ENCODE measurements at regions not wholly inside any gene's neighbourhood (a gene's known extent, or its start where the extent isn't known, plus 50 kb on each side); places are given as distances from the start of the nearest gene placed in this dataset.
"Not testable (repeated sequence)": the region's sequence is repeated elsewhere in the genome, so short reads cannot be mapped to it uniquely, and the experiment has no call there.

GRCh38 chr5:102114525-102115069 is 181.5 kb downstream of the SLCO4C1 start:
- intact Hi-C loops (cut with DNase I) = no loop called here
- Histone ChIP-seq H3K4me3 (no peak overlapping the region), H3K27me3 (no peaks in the 10 kb centered on the region), H3K36me3 (no peaks in the 10 kb centered on the region), H3K27ac (no peak overlapping the region), H3K4me1 (ENCODE audit: insufficient read depth) (no peaks in the 10 kb centered on the region), H3K9me3 (no peaks in the 10 kb centered on the region)
- 72 to 83% (median 77%) methylated on average over 9 of the region's 9 CpGs for WGBS, 3 donors
- DNase-seq = no peak
- TF ChIP-seq EP300 (IDR thresholded peaks at IDR 0.05) = no peak
- TF ChIP-seq CTCF (IDR thresholded peaks at IDR 0.05) = no peak
- no peak for TF ChIP-seq POLR2A (IDR thresholded peaks at IDR 0.05)

DNA sequence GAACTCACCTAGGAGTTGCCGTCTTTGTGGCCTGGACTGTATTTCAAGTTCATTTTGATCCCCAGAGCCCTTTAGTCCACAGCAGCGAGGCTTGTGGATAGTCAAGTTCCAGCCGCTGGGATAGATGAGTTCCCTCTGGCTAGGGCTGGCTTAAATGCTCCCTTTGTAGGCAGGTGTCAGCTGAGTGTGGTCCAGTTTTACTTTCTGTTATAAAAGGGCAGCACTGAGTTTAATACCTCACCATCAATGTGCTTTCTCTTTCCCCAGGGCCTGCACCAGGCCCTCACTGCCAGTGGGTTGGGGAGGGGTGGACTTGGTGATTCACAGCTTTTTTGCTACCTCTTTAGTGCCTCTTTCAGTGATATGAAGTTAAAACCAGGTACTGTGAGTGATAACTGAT is 188.2 kb downstream of the SLCO4C1 start:
- H3K27ac ChIP-seq = no peak overlapping the region
- WGBS, 3 donors = 80 to 94% (median 85%) methylated on average over 3 of the region's 3 CpGs
- H3K36me3 ChIP-seq = no peaks in the 10 kb centered on the region
- intact Hi-C loops (cut with DNase I) = no loop called here
- TF ChIP-seq CTCF (IDR thresholded peaks at IDR 0.05) (no peak), EP300 (IDR thresholded peaks at IDR 0.05) (no peak), POLR2A (IDR thresholded peaks at IDR 0.05) (no peak)
- no peak overlapping the region for H3K4me3 ChIP-seq
- no peaks in the 10 kb centered on the region for H3K4me1 ChIP-seq (ENCODE audit: insufficient read depth)
- H3K9me3 ChIP-seq = no peaks in the 10 kb centered on the region
- no peaks in the 10 kb centered on the region for H3K27me3 ChIP-seq
- no peak for DNase-seq

DNA sequence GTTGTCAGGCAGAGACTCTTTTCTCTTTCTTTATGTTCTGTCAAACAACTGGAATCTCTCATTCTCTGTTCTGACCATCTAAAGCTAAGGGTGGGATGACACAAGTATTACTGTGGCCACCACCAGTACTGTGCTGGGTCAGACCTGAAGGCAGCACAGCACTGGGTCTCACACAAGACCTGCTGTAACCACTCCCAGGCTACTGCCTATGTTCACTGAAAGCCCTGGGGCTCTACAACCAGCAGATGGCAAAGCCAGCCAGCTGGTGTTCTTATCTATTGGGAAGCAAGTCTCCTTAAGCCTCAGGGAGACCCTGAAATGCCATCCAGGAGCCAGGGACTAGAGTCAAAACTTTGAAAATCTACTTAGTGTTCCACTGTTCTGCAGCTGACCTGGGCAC is 189.5 kb downstream of the SLCO4C1 start:
- Histone ChIP-seq H3K27ac (no peak overlapping the region), H3K9me3 (no peaks in the 10 kb centered on the region), H3K27me3 (no peaks in the 10 kb centered on the region), H3K36me3 (no peaks in the 10 kb centered on the region), H3K4me1 (ENCODE audit: insufficient read depth) (no peaks in the 10 kb centered on the region), H3K4me3 (no peak overlapping the region)
- TF ChIP-seq EP300 (IDR thresholded peaks at IDR 0.05) (no peak), POLR2A (IDR thresholded peaks at IDR 0.05) (no peak), CTCF (IDR thresholded peaks at IDR 0.05) (no peak)
- intact Hi-C loops (cut with DNase I) = no loop called here
- no peak for DNase-seq

GRCh38 chr5:102099766-102100331 is 196.2 kb downstream of the SLCO4C1 start:
- 62 to 79% (median 78%) methylated on average over 9 of the region's 9 CpGs for WGBS, 3 donors
- no peak for TF ChIP-seq CTCF (IDR thresholded peaks at IDR 0.05)
- TF ChIP-seq EP300 (IDR thresholded peaks at IDR 0.05) = no peak
- TF ChIP-seq POLR2A (IDR thresholded peaks at IDR 0.05) = no peak
- intact Hi-C loops (cut with DNase I) = no loop called here

GRCh38 chr5:102099083-102099482 is 197.0 kb downstream of the SLCO4C1 start:
- H3K4me3 ChIP-seq, H3K27ac ChIP-seq: not testable (repeated sequence)

More at GRCh38 chr5:102099766-102100331, 196.2 kb downstream of the SLCO4C1 start:
- Histone ChIP-seq H3K4me3 (no peak overlapping the region), H3K36me3 (no peaks in the 10 kb centered on the region), H3K9me3 (no peaks in the 10 kb centered on the region), H3K27me3 (no peaks in the 10 kb centered on the region), H3K4me1 (ENCODE audit: insufficient read depth) (no peaks in the 10 kb centered on the region), H3K27ac (no peak overlapping the region)
- no peak for DNase-seq

GRCh38 chr5:102098606-102099005 is 197.5 kb downstream of the SLCO4C1 start:
- H3K4me1 ChIP-seq (ENCODE audit: insufficient read depth); H3K9me3 ChIP-seq; intact Hi-C loops (cut with DNase I); H3K27ac ChIP-seq; H3K4me3 ChIP-seq; DNase-seq; H3K36me3 ChIP-seq; H3K27me3 ChIP-seq: not testable (repeated sequence)
- 72 to 74% (median 72%) methylated on average over 3 of the region's 3 CpGs for WGBS, 3 donors

More at GRCh38 chr5:102099083-102099482, 197.0 kb downstream of the SLCO4C1 start:
- intact Hi-C loops (cut with DNase I); H3K27me3 ChIP-seq; H3K36me3 ChIP-seq; H3K9me3 ChIP-seq; DNase-seq; H3K4me1 ChIP-seq (ENCODE audit: insufficient read depth): not testable (repeated sequence)
- WGBS, 3 donors = 77 to 85% (median 82%) methylated on average over 6 of the region's 6 CpGs
